Liver (tissue), 3 donors: ENCODE measurements at regions not wholly inside any gene's neighbourhood (a gene's known extent, or its start where the extent isn't known, plus 50 kb on each side); places are given as distances from the start of the nearest gene placed in this dataset.
"Not testable (repeated sequence)": the region's sequence is repeated elsewhere in the genome, so short reads cannot be mapped to it uniquely, and the experiment has no call there.

Experiments used
- EGR1 ChIP-seq, 2 donors: IDR thresholded peaks; 2 replicates each; pipeline ENCODE4 v1.6.1; 2016 to 2018; ENCODE audit warnings: antibody characterized with exemption in 2 of 2, low read depth in 2 of 2
- FOXA1 ChIP-seq: IDR thresholded peaks from 2 replicates; pipeline ENCODE4 v1.6.1; 2016; ENCODE audit warnings: antibody characterized with exemption
- FOXA2 ChIP-seq: IDR thresholded peaks from 2 replicates; pipeline ENCODE4 v1.6.1; 2016; ENCODE audit warnings: antibody characterized with exemption
- GABPA ChIP-seq, 2 donors: IDR thresholded peaks in 1 of 2; conservative IDR thresholded peaks in 1 of 2; 2 replicates each; pipeline ENCODE4 v1.6.1; 2016; ENCODE audit warnings: antibody characterized with exemption in 2 of 2, mild to moderate bottlenecking in 1 of 2, moderate library complexity in 1 of 2
- HNF4A ChIP-seq, 2 donors: conservative IDR thresholded peaks; 2 replicates each; pipeline ENCODE4 v1.6.1; 2016; ENCODE audit warnings: antibody characterized with exemption in 2 of 2, mild to moderate bottlenecking in 2 of 2
- HNF4G ChIP-seq: IDR thresholded peaks from 2 replicates; pipeline ENCODE4 v1.6.1; 2016; ENCODE audit warnings: antibody characterized with exemption
- JUND ChIP-seq, 2 donors: IDR thresholded peaks; 2 replicates each; pipeline ENCODE4 v1.6.1; 2016; ENCODE audit warnings: antibody characterized with exemption in 2 of 2
- SP1 ChIP-seq: IDR thresholded peaks from 2 replicates; pipeline ENCODE4 v1.6.1; 2018; ENCODE audit warnings: antibody characterized with exemption, mild to moderate bottlenecking
- TF ChIP-seq, protein P1 (sequence below): fragments of 150-350 bp; IDR thresholded peaks from 2 replicates; pipeline ENCODE4 v1.5.1; 2017; ENCODE audit warnings: improper control_type of control experiment, low read depth, low read length; ENCODE audit not compliant: missing input control
- TF ChIP-seq, protein P2 (sequence below): IDR thresholded peaks from 2 replicates; pipeline ENCODE4 v1.6.1; 2016; ENCODE audit warnings: antibody characterized with exemption
- TF ChIP-seq, protein P3 (sequence below): IDR thresholded peaks from 2 replicates; pipeline ENCODE4 v1.6.1; 2016; ENCODE audit warnings: antibody characterized with exemption, mild to moderate bottlenecking
- TF ChIP-seq, protein P4 (sequence below): IDR thresholded peaks from 2 replicates; pipeline ENCODE4 v1.6.1; 2016; ENCODE audit warnings: antibody characterized with exemption
- donor health status: healthy.
- donor health status: healthy.

DNA sequence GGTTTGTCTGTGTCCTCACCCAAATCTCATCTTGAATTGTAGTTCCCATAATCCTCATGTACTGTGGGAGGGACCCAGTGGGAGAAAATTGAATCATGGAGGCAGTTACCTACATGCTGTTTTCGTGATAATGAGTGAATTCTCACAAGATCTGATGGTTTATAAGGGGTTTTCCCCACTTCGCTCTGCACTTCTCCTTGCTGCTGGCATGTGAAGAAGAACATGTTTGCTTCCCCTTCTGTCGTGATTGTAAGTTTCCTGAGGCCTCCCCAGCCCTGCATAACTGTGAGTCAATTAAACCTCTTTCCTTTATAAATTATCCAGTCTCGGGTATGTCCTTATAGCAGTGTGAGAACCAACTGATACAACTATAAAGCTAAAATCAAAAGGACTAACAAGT is 60.2 kb upstream of the RPL38 start:
- TF ChIP-seq, protein P1, sequence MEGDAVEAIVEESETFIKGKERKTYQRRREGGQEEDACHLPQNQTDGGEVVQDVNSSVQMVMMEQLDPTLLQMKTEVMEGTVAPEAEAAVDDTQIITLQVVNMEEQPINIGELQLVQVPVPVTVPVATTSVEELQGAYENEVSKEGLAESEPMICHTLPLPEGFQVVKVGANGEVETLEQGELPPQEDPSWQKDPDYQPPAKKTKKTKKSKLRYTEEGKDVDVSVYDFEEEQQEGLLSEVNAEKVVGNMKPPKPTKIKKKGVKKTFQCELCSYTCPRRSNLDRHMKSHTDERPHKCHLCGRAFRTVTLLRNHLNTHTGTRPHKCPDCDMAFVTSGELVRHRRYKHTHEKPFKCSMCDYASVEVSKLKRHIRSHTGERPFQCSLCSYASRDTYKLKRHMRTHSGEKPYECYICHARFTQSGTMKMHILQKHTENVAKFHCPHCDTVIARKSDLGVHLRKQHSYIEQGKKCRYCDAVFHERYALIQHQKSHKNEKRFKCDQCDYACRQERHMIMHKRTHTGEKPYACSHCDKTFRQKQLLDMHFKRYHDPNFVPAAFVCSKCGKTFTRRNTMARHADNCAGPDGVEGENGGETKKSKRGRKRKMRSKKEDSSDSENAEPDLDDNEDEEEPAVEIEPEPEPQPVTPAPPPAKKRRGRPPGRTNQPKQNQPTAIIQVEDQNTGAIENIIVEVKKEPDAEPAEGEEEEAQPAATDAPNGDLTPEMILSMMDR: not testable (repeated sequence)
- TF ChIP-seq, protein P2, sequence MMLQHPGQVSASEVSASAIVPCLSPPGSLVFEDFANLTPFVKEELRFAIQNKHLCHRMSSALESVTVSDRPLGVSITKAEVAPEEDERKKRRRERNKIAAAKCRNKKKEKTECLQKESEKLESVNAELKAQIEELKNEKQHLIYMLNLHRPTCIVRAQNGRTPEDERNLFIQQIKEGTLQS: not testable (repeated sequence)
- not testable (repeated sequence) for TF ChIP-seq GABPA (IDR thresholded peaks at IDR 0.05 in 1 of 2, conservative IDR thresholded peaks at IDR 0.05 in 1 of 2); FOXA2; HNF4A (conservative IDR thresholded peaks at IDR 0.05); SP1; EGR1 (IDR thresholded peaks at IDR 0.05; ENCODE audit: low read depth in 2 of 2); FOXA1; JUND (IDR thresholded peaks at IDR 0.05); HNF4G
- TF ChIP-seq, protein P3, sequence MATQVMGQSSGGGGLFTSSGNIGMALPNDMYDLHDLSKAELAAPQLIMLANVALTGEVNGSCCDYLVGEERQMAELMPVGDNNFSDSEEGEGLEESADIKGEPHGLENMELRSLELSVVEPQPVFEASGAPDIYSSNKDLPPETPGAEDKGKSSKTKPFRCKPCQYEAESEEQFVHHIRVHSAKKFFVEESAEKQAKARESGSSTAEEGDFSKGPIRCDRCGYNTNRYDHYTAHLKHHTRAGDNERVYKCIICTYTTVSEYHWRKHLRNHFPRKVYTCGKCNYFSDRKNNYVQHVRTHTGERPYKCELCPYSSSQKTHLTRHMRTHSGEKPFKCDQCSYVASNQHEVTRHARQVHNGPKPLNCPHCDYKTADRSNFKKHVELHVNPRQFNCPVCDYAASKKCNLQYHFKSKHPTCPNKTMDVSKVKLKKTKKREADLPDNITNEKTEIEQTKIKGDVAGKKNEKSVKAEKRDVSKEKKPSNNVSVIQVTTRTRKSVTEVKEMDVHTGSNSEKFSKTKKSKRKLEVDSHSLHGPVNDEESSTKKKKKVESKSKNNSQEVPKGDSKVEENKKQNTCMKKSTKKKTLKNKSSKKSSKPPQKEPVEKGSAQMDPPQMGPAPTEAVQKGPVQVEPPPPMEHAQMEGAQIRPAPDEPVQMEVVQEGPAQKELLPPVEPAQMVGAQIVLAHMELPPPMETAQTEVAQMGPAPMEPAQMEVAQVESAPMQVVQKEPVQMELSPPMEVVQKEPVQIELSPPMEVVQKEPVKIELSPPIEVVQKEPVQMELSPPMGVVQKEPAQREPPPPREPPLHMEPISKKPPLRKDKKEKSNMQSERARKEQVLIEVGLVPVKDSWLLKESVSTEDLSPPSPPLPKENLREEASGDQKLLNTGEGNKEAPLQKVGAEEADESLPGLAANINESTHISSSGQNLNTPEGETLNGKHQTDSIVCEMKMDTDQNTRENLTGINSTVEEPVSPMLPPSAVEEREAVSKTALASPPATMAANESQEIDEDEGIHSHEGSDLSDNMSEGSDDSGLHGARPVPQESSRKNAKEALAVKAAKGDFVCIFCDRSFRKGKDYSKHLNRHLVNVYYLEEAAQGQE: not testable (repeated sequence)
- TF ChIP-seq, protein P4, sequence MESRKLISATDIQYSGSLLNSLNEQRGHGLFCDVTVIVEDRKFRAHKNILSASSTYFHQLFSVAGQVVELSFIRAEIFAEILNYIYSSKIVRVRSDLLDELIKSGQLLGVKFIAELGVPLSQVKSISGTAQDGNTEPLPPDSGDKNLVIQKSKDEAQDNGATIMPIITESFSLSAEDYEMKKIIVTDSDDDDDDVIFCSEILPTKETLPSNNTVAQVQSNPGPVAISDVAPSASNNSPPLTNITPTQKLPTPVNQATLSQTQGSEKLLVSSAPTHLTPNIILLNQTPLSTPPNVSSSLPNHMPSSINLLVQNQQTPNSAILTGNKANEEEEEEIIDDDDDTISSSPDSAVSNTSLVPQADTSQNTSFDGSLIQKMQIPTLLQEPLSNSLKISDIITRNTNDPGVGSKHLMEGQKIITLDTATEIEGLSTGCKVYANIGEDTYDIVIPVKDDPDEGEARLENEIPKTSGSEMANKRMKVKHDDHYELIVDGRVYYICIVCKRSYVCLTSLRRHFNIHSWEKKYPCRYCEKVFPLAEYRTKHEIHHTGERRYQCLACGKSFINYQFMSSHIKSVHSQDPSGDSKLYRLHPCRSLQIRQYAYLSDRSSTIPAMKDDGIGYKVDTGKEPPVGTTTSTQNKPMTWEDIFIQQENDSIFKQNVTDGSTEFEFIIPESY: not testable (repeated sequence)
